ENCODE measurements at regions not wholly inside any gene's neighbourhood (a gene's known extent, or its start where the extent isn't known, plus 50 kb on each side); places are given as distances from the start of the nearest gene placed in this dataset.

DNA sequence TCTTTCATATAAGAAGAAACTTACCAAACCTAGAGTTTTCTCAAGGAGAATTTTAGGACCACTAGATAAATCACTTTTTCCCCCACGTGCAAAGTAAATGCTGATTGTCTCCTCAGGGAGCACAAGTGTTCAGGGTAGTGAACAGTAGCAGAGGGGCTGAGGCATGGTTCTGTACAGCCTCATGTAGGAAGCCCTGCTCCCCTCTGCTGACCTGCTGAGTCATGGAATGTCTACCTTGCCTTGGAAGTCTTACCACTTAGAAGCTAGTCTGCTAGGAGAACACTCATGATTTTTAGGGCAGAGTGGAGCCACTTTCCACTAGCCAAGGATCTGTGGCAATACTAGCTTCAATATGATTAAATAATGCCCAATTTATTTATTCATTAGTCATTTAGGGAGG is 2120.6 kb upstream of the RAG2 start:
- TF ChIP-seq, protein P1, sequence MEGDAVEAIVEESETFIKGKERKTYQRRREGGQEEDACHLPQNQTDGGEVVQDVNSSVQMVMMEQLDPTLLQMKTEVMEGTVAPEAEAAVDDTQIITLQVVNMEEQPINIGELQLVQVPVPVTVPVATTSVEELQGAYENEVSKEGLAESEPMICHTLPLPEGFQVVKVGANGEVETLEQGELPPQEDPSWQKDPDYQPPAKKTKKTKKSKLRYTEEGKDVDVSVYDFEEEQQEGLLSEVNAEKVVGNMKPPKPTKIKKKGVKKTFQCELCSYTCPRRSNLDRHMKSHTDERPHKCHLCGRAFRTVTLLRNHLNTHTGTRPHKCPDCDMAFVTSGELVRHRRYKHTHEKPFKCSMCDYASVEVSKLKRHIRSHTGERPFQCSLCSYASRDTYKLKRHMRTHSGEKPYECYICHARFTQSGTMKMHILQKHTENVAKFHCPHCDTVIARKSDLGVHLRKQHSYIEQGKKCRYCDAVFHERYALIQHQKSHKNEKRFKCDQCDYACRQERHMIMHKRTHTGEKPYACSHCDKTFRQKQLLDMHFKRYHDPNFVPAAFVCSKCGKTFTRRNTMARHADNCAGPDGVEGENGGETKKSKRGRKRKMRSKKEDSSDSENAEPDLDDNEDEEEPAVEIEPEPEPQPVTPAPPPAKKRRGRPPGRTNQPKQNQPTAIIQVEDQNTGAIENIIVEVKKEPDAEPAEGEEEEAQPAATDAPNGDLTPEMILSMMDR (IDR thresholded peaks at IDR 0.05), result no peak
- TF ChIP-seq POLR2AphosphoS5 (IDR thresholded peaks at IDR 0.05) (no peak), POLR2A (IDR thresholded peaks at IDR 0.05) (no peak)
